GM19324 (cell line): ENCODE measurements at regions not wholly inside any gene's neighbourhood (a gene's known extent, or its start where the extent isn't known, plus 50 kb on each side); places are given as distances from the start of the nearest gene placed in this dataset.
"Not testable (repeated sequence)": the region's sequence is repeated elsewhere in the genome, so short reads cannot be mapped to it uniquely, and the experiment has no call there.

Experiments
- ATAC-seq: cut with Tn5 transposase; IDR thresholded peaks from one replicate; pipeline ENCODE4 v1.9.1; 2021; ENCODE audit warnings: mild to moderate bottlenecking, moderate library complexity; ENCODE audit not compliant: unreplicated experiment, low FRiP score

- ATAC-seq: no peak
Measured at GRCh38 chrX:120719622-120720021, 89.8 kb upstream of the C1GALT1C1 start.

GRCh38 chrX:120718969-120719368 lies 89.1 kb upstream of the C1GALT1C1 start:
- ATAC-seq: no peak

GRCh38 chrX:120702337-120702736 lies 72.5 kb upstream of the C1GALT1C1 start:
- not testable (repeated sequence) for ATAC-seq

- ATAC-seq: peak; percentile 54
Measured at GRCh38 chrX:120697053-120697452, 67.2 kb upstream of the C1GALT1C1 start.

- no peak for ATAC-seq
Measured at GRCh38 chrX:120692319-120692718, 62.5 kb upstream of the C1GALT1C1 start.

- ATAC-seq: no peak
Measured at GRCh38 chrX:120690941-120691340, 61.1 kb upstream of the C1GALT1C1 start.

- ATAC-seq: no peak
Measured at GRCh38 chrX:120690344-120690743, 60.5 kb upstream of the C1GALT1C1 start.

GRCh38 chrX:120680090-120680489 lies 50.2 kb upstream of the C1GALT1C1 start:
- ATAC-seq: no peak
